HL-60 (cell line): ENCODE measurements at regions not wholly inside any gene's neighbourhood (a gene's known extent, or its start where the extent isn't known, plus 50 kb on each side); places are given as distances from the start of the nearest gene placed in this dataset.

Experiments used
- CTCF ChIP-seq: IDR thresholded peaks from one replicate; pipeline ENCODE4 v1.5.1; 2011; ENCODE audit warnings: low read length, control low read depth, inconsistent platforms; ENCODE audit not compliant: insufficient read depth
- GABPA ChIP-seq: IDR thresholded peaks from 2 replicates; pipeline ENCODE4 v1.6.1; 2012; ENCODE audit warnings: low read depth
- REST ChIP-seq: IDR thresholded peaks from 2 replicates; pipeline ENCODE4 v1.6.1; 2012; ENCODE audit warnings: low read depth; ENCODE audit not compliant: insufficient replicate concordance

GRCh38 chr2:217639481-217639880, 363.3 kb downstream of the TNS1 start:
- TF ChIP-seq CTCF (no peak), REST (no peak), GABPA (no peak)
